Cardiac muscle cell (in vitro differentiated cells and primary cell): ENCODE measurements at regions not wholly inside any gene's neighbourhood (a gene's known extent, or its start where the extent isn't known, plus 50 kb on each side); places are given as distances from the start of the nearest gene placed in this dataset.

Experiments used
- DNase-seq, 2 donors: peaks; one replicate each; pipeline versions ENCODE4 v3.0.0 to v3.0.0-alpha.2; 2010 to 2017; ENCODE audit warnings: low read depth in 1 of 2, low spot score in 1 of 2
- H3K27ac ChIP-seq: fragments of 200-600 bp; sonication (generic); 2 replicates; pipeline ENCODE4 v1.5.1; 2016
- H3K27me3 ChIP-seq: fragments of 200-600 bp; sonication (generic); 2 replicates; pipeline ENCODE4 v1.6.0; 2016; ENCODE audit warnings: control low read depth
- H3K36me3 ChIP-seq: fragments of 200-600 bp; sonication (generic); 2 replicates; pipeline ENCODE4 v1.5.1; 2016; ENCODE audit warnings: control low read depth
- H3K4me1 ChIP-seq: fragments of 200-600 bp; sonication (generic); 2 replicates; pipeline ENCODE4 v1.8.1; 2017; ENCODE audit warnings: low read depth, mild to moderate bottlenecking, mixed run types
- H3K4me3 ChIP-seq: fragments of 200-600 bp; sonication (generic); 2 replicates; pipeline ENCODE4 v1.5.1; 2016; ENCODE audit warnings: mild to moderate bottlenecking
- H3K9me3 ChIP-seq: fragments of 200-600 bp; sonication (generic); 2 replicates; pipeline ENCODE4 v1.5.1; 2017; ENCODE audit warnings: low read depth, mild to moderate bottlenecking, control low read depth
- CTCF ChIP-seq: IDR thresholded peaks from 2 replicates; pipeline ENCODE4 v1.5.1; 2012; ENCODE audit warnings: low read depth, mild to moderate bottlenecking, low read length

GRCh38 chr1:73333847-73334503 lies 864.0 kb downstream of the LRRIQ3 start:
- TF ChIP-seq CTCF, result no peak
- H3K36me3 ChIP-seq, result no peaks in the 10 kb centered on the region
- no peaks in the 10 kb centered on the region for H3K27me3 ChIP-seq
- no peak for DNase-seq
- no peak overlapping the region for H3K27ac ChIP-seq
- no peak overlapping the region for H3K4me3 ChIP-seq
- no peaks in the 10 kb centered on the region for H3K4me1 ChIP-seq
- H3K9me3 ChIP-seq, result no peaks in the 10 kb centered on the region

GRCh38 chr1:73331726-73332125 lies 866.2 kb downstream of the LRRIQ3 start:
- DNase-seq, result no peak
- no peak for TF ChIP-seq CTCF
- Histone ChIP-seq H3K27ac (no peak overlapping the region), H3K4me1 (no peaks in the 10 kb centered on the region), H3K36me3 (no peaks in the 10 kb centered on the region), H3K27me3 (no peaks in the 10 kb centered on the region), H3K9me3 (no peaks in the 10 kb centered on the region), H3K4me3 (no peak overlapping the region)

DNA sequence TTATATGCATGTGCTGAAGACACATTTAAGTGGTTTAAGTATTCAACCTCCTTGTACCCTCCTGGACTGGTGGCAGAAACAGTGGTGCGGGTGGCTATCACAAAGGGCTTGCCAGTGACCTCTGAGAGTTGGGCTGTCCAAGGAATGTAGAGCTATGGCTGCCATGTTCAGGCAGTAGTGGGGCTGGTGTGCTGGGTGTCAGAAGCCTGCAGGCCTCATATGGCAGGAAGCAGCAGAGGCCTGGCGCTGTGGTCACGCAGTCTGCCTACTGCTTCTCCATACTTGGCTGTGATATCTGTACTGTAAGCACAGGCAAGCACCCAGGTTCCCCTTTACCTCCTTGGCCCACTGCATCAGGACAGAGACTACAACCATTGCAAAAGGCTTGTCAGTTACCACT lies 870.0 kb downstream of the LRRIQ3 start:
- Histone ChIP-seq H3K27ac (no peak overlapping the region), H3K4me3 (no peak overlapping the region), H3K27me3 (no peaks in the 10 kb centered on the region), H3K36me3 (no peaks in the 10 kb centered on the region), H3K9me3 (no peaks in the 10 kb centered on the region), H3K4me1 (no peaks in the 10 kb centered on the region)
- DNase-seq, result no peak
- TF ChIP-seq CTCF, result no peak

- Histone ChIP-seq H3K36me3 (no peaks in the 10 kb centered on the region), H3K27ac (no peak overlapping the region), H3K27me3 (no peaks in the 10 kb centered on the region), H3K4me3 (no peak overlapping the region), H3K4me1 (no peaks in the 10 kb centered on the region), H3K9me3 (no peaks in the 10 kb centered on the region)
- TF ChIP-seq CTCF, result no peak
- no peak for DNase-seq
Observed at GRCh38 chr1:73327180-73327793, 870.7 kb downstream of the LRRIQ3 start.

DNA sequence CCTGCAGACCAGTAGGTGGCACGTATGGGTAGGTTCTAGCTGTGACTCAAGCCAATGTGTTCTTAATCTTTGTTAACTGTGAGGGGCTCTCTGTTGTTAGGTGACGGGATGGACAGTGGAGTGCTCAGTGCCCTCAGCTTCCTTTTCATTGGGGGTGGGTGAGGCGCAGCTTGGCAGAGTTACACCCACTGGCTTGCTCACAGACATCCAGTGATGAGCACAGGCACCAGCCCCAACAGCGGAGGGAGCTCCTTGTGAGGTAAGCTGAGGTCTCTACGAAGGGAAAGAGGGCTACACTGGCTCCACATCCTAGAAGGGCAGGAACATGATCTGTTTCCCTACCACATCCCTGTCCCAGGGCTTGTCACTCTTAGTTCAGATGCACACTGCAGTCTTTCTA lies 871.3 kb downstream of the LRRIQ3 start:
- no peaks in the 10 kb centered on the region for H3K36me3 ChIP-seq
- H3K27me3 ChIP-seq, result no peaks in the 10 kb centered on the region
- no peak for TF ChIP-seq CTCF
- no peak for DNase-seq
- no peaks in the 10 kb centered on the region for H3K9me3 ChIP-seq
- no peak overlapping the region for H3K27ac ChIP-seq
- H3K4me3 ChIP-seq, result no peak overlapping the region
- H3K4me1 ChIP-seq, result no peaks in the 10 kb centered on the region
